ENCODE measurements at regions not wholly inside any gene's neighbourhood (a gene's known extent, or its start where the extent isn't known, plus 50 kb on each side); places are given as distances from the start of the nearest gene placed in this dataset.

DNA sequence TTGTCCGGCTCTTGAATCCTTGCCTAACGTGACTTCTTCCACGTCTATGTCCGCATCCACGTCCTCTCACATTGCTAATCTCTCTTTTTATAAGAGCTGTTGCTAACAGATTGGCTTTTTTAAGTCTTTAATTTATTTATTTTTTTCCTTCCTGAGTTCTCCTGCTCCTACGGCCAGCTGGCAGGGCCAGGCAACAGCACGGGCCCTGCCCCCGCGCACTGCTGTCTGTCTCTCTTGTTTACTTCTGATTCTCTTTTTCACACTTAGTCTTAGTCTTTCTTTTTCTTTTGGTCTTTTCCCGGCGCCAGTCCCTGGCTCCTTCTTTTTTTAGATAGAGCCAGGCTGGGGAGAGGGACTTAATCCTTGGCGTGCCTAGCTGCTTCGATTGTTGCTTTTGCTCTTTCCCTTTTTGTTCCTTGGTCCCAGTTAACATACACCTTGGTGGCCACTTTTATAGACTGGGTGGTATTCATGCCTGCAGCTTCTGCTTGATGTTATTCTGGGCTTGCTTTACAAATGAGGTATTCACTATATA, 53.2 kb upstream of the RBMX start:
- H3K9ac ChIP-seq (ENCODE audit: low read length): no peak overlapping the region
- peak overlapping the region; percentile 55 for H3K27ac ChIP-seq (ENCODE audit: low read depth, low read length)
- no peaks in the 10 kb centered on the region for H3K36me3 ChIP-seq (ENCODE audit: control insufficient read depth, insufficient read depth, low read length)
- H3K4me3 ChIP-seq (ENCODE audit: low read length): peak overlapping the region; percentile 31
- no peaks in the 10 kb centered on the region for H3K27me3 ChIP-seq (ENCODE audit: control insufficient read depth, insufficient read depth, low read length)
- no peaks in the 10 kb centered on the region for H3K4me1 ChIP-seq (ENCODE audit: control insufficient read depth, insufficient read depth, low read length)

DNA sequence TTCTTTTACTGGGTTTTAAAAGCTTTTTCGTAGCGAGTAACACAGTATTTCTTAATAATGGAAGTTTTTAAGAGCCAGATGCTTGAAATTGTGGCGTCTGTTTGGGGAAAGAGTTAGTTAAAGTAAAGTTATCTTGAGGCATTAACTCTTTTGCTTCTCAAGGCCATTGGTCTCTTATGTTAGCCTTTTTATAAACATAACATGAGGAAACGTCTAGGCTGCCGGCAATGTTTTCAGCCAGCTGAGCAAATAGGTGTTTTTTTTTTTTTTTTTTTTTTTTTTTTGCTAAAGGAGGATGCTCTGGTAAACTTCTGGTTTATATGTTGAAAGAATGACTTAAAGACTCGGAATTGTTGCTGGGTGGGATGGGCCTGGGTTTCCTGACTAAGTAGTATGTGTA, 51.1 kb upstream of the RBMX start:
- Histone ChIP-seq H3K9ac (ENCODE audit: low read length) (no peak overlapping the region), H3K4me1 (ENCODE audit: control insufficient read depth, insufficient read depth, low read length) (no peaks in the 10 kb centered on the region), H3K27me3 (ENCODE audit: control insufficient read depth, insufficient read depth, low read length) (no peaks in the 10 kb centered on the region), H3K4me3 (ENCODE audit: low read length) (no peak overlapping the region), H3K27ac (ENCODE audit: low read depth, low read length) (no peak overlapping the region), H3K36me3 (ENCODE audit: control insufficient read depth, insufficient read depth, low read length) (no peaks in the 10 kb centered on the region)

Data from rectal smooth muscle tissue (tissue), 1 donor.